HEK293T (cell line): ENCODE measurements at regions not wholly inside any gene's neighbourhood (a gene's known extent, or its start where the extent isn't known, plus 50 kb on each side); places are given as distances from the start of the nearest gene placed in this dataset.

Experiments used
- ARNT ChIP-seq: fragments of 450-650 bp; IDR thresholded peaks from 2 replicates; pipeline ENCODE4 v1.6.1; 2017; ENCODE audit warnings: mild to moderate bottlenecking
- FOXA1 ChIP-seq: fragments of 450-650 bp; IDR thresholded peaks from 2 replicates; pipeline ENCODE4 v1.6.1; 2016; ENCODE audit warnings: mild to moderate bottlenecking

DNA sequence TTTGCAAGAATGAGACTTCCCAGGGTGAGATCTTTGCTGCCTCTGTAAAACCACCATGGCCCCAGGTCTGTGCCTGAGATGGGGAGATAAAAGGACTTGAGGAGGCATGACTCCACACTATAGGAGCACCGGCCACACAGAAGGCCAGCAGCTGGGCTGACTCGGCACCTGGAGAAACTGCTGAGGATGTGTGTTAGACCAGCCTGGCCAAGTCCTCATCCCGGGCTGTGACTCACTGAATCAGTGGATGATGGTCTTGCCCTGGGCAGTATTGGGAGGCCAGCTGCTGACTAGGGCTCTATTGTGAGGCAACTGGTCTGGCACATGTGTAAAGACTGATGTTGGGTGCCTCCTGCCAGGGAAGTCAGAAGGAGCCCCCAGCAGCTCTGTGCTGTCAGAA, 286.2 kb downstream of the ACTL7B start:
- TF ChIP-seq FOXA1 = no peak
- TF ChIP-seq ARNT = no peak
